Osteocyte (in vitro differentiated cells): ENCODE measurements at regions not wholly inside any gene's neighbourhood (a gene's known extent, or its start where the extent isn't known, plus 50 kb on each side); places are given as distances from the start of the nearest gene placed in this dataset.
"Not testable (repeated sequence)": the region's sequence is repeated elsewhere in the genome, so short reads cannot be mapped to it uniquely, and the experiment has no call there.

Experiments
- DNase-seq: peaks from one replicate; pipeline ENCODE4 v3.0.0; 2021; ENCODE audit warnings: mixed read lengths; ENCODE audit not compliant: unreplicated experiment; ENCODE audit errors: extremely low spot score
- H3K27ac Mint-ChIP-seq: one replicate; pipeline ENCODE4 v1.8.0; 2021; ENCODE audit warnings: mild to moderate bottlenecking, mixed read lengths; ENCODE audit not compliant: unreplicated experiment
- H3K27me3 Mint-ChIP-seq: one replicate; pipeline ENCODE4 v1.8.0; 2021; ENCODE audit warnings: mixed read lengths; ENCODE audit not compliant: unreplicated experiment
- H3K36me3 Mint-ChIP-seq: one replicate; pipeline ENCODE4 v1.8.0; 2021; ENCODE audit warnings: mixed read lengths; ENCODE audit not compliant: unreplicated experiment
- H3K4me1 Mint-ChIP-seq: one replicate; pipeline ENCODE4 v1.8.0; 2021; ENCODE audit warnings: mixed read lengths; ENCODE audit not compliant: unreplicated experiment
- H3K4me3 Mint-ChIP-seq: one replicate; pipeline ENCODE4 v1.8.0; 2021; ENCODE audit warnings: mild to moderate bottlenecking, moderate library complexity, mixed read lengths; ENCODE audit not compliant: unreplicated experiment
- H3K9me3 Mint-ChIP-seq: one replicate; pipeline ENCODE4 v1.8.0; 2021; ENCODE audit warnings: mixed read lengths; ENCODE audit not compliant: unreplicated experiment

- DNase-seq, H3K36me3 Mint-ChIP-seq, H3K4me3 Mint-ChIP-seq, H3K27me3 Mint-ChIP-seq, H3K4me1 Mint-ChIP-seq, H3K27ac Mint-ChIP-seq: not testable (repeated sequence)
- peaks cover 10% of the 10 kb centered on the region for H3K9me3 Mint-ChIP-seq
Measured at GRCh38 chr16:29173371-29174305, 188.8 kb downstream of the LAT start.

GRCh38 chr16:29172098-29172724 is 187.4 kb downstream of the LAT start:
- H3K27me3 Mint-ChIP-seq, H3K27ac Mint-ChIP-seq, DNase-seq, H3K4me3 Mint-ChIP-seq, H3K4me1 Mint-ChIP-seq, H3K36me3 Mint-ChIP-seq: not testable (repeated sequence)
- peaks cover 10% of the 10 kb centered on the region for H3K9me3 Mint-ChIP-seq

DNA sequence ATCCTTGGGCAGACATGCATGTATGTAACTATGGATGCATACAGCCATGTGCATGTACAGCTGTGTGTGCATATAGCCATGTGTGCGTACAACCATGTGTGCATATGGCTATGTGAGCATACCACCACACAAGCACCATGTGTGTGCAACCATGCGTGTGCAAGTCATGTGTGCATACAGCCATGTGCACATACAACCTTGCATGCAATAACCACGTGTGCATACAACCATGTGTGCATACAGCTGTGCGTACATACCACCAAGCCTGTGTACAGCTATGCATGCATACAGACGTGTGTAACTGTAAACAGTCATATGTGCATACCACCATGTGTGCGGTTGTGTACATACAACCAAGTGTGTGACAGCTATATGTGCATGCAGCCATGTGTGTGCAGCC is 186.4 kb downstream of the LAT start:
- not testable (repeated sequence) for H3K27me3 Mint-ChIP-seq, H3K36me3 Mint-ChIP-seq, H3K4me3 Mint-ChIP-seq, H3K4me1 Mint-ChIP-seq, H3K27ac Mint-ChIP-seq, DNase-seq
- H3K9me3 Mint-ChIP-seq, result peaks cover 10% of the 10 kb centered on the region

DNA sequence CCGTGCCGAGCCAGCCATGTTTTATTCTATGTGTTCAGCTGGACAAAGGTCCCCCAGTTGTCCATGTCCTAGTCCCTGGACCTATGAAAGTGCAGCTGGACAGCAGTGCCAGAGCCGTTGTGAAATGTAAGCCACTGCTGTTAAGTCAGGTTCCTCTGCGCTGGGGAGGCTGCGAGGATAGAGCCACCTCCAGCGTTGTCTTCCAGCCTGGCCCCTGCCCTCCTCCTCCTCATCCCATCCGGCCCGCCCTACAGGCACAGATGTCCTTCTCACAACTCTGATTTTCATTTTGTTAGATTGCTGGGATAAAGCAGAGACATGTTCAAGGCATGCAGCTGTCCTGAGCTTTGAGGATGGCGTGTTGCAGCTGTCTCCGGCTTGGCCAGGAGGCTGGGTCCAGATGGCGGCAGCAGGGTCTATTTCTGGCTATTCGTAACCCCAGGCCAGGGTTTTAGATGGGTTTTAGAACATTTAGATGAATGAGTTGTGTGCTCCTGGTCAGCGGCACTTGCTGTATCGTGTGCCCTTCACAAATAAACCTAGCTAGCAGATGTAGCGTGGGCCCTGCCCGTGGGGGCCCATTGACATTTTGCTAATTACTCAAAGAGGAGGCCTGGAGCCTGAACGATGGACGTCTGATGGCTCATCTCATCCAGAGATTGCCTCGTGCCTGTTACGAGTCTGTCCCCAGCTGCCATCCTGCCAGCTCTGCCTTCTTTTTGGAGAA is 185.7 kb downstream of the LAT start:
- H3K4me3 Mint-ChIP-seq, H3K27ac Mint-ChIP-seq, H3K27me3 Mint-ChIP-seq, H3K4me1 Mint-ChIP-seq, DNase-seq, H3K36me3 Mint-ChIP-seq: not testable (repeated sequence)
- H3K9me3 Mint-ChIP-seq, result peaks cover 10% of the 10 kb centered on the region

DNA sequence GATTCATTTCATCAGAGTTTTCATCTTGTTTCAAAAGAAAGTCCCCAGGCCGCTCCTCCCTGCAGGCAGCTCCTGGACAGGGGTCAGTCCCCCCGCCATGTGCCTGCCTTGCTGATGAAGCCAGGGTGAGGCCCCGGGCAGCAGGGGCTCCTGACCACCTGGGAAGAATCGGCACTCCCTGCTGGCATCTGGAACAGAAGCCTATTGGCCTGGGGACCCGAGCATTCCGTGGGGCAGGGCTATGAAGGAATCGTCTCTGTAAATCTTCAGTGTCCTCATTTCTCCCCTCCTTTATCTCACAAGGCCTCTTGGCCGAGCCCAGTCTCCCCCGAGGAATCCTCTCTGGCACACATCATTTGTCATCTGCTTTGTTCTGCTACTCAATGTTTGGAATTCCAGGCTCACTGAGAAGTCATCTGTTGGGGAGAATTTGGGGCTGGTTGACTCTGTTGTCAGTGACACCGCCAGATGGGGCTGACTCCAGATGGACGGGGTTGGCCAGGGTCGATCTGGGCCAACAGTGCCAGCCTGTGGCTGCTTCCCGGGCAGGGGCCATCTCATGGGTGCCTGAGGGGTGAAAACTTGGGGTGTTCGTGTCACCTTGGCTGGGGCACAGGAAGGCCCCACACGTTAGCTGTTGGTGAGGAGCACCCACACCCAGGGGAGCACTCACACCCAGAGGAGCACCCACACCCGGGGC is 184.6 kb downstream of the LAT start:
- not testable (repeated sequence) for H3K27ac Mint-ChIP-seq, H3K36me3 Mint-ChIP-seq, H3K4me1 Mint-ChIP-seq, H3K4me3 Mint-ChIP-seq, H3K27me3 Mint-ChIP-seq, DNase-seq
- peaks cover 10% of the 10 kb centered on the region for H3K9me3 Mint-ChIP-seq

DNA sequence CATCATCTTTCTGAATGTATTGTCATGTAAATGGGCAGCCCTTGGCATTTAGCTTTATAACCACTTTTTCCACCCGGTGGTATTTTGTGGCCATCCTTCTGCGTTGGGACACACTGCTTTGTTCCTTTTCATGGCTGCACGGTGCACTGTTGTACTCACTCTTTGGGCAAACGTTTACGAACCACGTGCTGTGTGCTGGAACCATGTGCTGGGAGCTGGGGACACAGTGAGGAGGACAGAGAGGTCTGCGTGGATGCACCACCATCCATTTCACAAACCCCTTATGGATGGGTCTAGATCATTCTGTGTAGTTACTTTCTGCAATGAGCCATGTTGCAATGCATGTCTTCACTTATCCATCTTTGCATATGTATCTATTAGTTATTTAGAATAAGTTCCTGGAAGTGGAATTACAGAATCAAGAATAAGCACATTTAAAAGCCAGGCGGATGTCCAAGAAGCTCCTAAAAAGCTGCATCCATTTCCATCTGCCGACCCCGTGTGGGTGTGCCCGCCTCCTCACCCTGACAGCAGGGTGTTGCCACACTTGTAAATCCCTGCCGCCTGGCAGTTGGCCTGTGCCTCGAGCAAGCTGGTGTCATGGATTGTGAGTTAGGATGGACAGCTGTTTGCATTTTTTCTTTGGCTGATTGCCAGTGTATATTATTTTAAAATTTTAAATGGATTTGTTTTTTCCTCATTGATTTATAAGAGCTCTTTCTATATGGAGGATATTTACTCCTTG is 183.8 kb downstream of the LAT start:
- not testable (repeated sequence) for H3K36me3 Mint-ChIP-seq, H3K27me3 Mint-ChIP-seq, H3K4me1 Mint-ChIP-seq, H3K4me3 Mint-ChIP-seq, H3K27ac Mint-ChIP-seq, DNase-seq
- H3K9me3 Mint-ChIP-seq, result peaks cover 10% of the 10 kb centered on the region

DNA sequence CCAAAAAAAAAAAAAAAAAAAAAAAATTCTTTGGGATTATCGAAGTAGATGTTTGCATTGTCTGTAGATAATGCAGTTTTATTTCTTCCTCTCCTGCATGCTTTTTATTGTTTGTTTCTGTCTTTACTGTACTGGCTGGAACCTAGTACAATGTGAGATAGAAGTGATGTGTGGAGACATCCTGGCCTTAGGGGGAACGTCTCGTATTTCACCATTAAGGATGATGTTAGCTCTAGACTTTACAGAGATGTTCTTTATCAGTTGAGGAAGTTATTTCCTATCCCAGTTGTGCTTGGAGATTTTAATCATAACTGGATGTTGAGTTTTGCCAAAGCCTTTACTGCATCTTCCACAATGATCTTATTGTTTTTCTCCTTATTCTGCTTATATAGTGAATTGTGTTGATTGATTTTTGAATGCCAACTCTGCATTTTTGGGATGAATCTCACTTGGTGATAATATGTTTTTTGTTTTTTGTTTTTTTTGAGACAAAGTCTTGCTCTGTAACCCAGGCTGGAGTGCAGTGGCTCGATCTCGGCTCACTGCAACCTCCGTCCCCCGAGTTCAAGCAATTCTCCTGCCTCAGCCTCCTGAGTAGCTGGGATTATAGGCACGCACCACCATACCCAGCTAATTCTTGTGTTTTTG is 179.7 kb downstream of the LAT start:
- not testable (repeated sequence) for H3K9me3 Mint-ChIP-seq, H3K4me1 Mint-ChIP-seq, H3K4me3 Mint-ChIP-seq, H3K27ac Mint-ChIP-seq, H3K27me3 Mint-ChIP-seq, H3K36me3 Mint-ChIP-seq, DNase-seq

GRCh38 chr16:29160171-29160570 is 175.3 kb downstream of the LAT start:
- peak overlapping the region; percentile 70 for H3K27ac Mint-ChIP-seq
- peaks cover 39% of the 10 kb centered on the region for H3K4me1 Mint-ChIP-seq
- not testable (repeated sequence) for DNase-seq, H3K27me3 Mint-ChIP-seq, H3K4me3 Mint-ChIP-seq, H3K9me3 Mint-ChIP-seq, H3K36me3 Mint-ChIP-seq

- H3K27me3 Mint-ChIP-seq, H3K9me3 Mint-ChIP-seq: not testable (repeated sequence)
Measured at GRCh38 chr16:29159603-29160002, 174.8 kb downstream of the LAT start.

More at GRCh38 chr16:29159603-29160002, 174.8 kb downstream of the LAT start:
- peak overlapping the region; percentile 70 for H3K27ac Mint-ChIP-seq
- H3K36me3 Mint-ChIP-seq, H3K4me3 Mint-ChIP-seq, DNase-seq: not testable (repeated sequence)
- peaks cover 44% of the 10 kb centered on the region for H3K4me1 Mint-ChIP-seq
